ENCODE measurements at regions not wholly inside any gene's neighbourhood (a gene's known extent, or its start where the extent isn't known, plus 50 kb on each side); places are given as distances from the start of the nearest gene placed in this dataset.
"Not testable (repeated sequence)": the region's sequence is repeated elsewhere in the genome, so short reads cannot be mapped to it uniquely, and the experiment has no call there.

- no peak for DNase-seq (ENCODE audit: insufficient read length, low spot score)
- no peak for FAIRE-seq
Observed at GRCh38 chr3:88997260-88997659, 110.2 kb upstream of the EPHA3 start.

DNA sequence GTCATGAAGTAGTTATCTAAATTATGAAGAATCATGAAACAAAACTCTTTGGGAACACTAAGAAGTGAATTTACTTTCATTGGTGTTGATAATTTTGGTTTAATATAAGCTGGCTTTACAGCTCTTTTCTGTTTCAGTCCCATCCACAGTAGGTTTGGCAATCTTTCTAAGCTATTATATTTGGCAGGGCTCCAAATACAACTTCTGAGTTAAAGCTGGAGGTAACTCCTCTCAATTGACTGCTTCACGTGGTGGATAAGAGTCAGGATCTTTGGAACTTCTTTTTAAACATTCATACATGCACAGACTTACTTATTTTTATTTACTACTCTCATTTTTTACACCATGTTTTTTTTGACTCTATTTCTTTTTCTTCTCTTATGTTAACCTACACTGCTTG is 106.5 kb upstream of the EPHA3 start:
- FAIRE-seq (no peak), DNase-seq (ENCODE audit: insufficient read length, low spot score) (no peak)

- no peak for DNase-seq (ENCODE audit: insufficient read length, low spot score)
- no peak for FAIRE-seq
Observed at GRCh38 chr3:89002191-89002590, 105.2 kb upstream of the EPHA3 start.

DNA sequence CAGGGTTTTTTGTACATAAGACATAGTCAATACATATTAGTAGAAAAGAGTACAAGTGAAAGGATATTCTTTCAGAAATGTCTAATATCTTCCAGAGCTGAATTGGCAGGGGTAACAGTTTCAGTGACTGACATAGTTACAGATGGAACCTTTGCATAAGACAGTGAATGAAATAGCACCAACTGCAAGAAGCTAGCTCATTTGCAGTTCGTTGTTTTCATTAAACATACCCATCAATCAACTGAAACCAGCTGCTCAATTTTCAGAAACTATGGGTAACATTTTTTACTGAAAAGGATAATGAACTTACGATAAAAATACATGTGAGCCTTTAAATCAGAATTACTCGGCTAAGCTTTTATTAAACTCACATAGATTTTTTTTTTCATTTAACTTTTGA is 93.9 kb upstream of the EPHA3 start:
- DNase-seq (ENCODE audit: insufficient read length, low spot score) (no peak), FAIRE-seq (no peak)

DNA sequence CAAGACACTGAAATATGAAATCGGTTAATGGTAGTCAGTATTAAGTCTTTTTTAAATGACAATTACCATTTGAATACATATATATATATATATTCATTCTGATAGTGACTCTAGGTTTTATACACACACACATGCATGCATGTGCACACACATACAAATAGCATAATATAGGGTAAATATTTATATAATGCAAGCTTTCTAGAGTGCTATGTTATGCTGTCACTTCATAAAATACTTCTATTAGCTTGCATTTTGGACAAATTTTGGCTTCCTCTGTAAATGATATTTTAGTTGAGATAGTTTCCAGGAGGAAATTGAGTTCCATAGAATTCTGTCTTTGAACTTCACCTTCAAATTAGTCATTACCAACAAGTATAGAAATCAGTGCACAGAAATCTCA is 89.9 kb upstream of the EPHA3 start:
- no peak for DNase-seq (ENCODE audit: insufficient read length, low spot score)
- FAIRE-seq, result no peak

DNA sequence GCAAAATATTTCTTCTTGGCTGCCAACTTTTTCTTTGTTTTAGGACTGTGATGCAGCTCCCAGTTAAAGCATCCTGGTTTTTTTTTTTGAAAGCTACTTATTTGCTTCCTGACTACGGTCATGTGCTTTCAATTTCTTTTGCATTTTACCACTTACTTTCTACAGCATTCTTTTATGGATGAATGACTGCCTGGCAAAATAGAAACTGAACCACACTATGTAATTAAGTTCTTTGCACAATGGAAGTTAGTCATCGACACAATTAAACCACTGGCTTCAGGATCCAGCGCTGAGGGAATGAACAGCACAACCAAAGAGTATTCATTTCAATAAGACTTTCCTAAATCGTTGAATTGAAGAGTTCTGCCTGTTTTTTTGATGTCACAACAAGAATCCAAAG is 82.2 kb upstream of the EPHA3 start:
- no peak for FAIRE-seq
- no peak for DNase-seq (ENCODE audit: insufficient read length, low spot score)

DNA sequence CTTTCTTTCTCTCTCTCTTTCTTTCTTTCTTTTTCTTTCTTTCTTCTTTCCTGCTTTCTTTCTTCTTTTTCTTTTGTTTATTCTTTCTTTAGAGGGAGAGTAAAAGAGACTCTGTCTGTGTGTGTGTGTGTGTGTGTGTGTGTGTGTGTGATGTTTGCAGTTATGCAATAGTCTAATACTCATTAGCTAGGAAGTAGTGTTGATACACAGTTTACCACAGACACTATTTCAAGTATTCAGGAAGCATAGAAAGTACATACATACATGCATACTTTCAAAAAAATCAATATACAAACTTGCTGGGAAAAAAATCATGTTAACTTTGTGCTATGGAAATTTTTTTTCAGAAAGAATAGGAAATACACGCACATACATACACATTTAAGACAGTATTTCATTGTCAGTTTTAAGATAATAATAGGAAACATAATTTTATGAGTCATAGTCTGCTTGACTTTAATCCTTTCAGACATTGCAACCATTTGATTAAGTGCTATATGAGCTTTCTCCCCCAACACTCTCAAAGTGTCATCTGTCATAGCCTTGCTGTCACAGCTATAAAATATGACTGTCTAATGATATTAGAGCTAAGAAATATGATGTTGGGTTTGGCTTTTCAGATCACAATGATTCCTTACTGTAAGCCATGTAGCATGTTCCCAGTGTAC is 74.9 kb upstream of the EPHA3 start:
- FAIRE-seq (no peak), DNase-seq (ENCODE audit: insufficient read length, low spot score) (no peak)

DNA sequence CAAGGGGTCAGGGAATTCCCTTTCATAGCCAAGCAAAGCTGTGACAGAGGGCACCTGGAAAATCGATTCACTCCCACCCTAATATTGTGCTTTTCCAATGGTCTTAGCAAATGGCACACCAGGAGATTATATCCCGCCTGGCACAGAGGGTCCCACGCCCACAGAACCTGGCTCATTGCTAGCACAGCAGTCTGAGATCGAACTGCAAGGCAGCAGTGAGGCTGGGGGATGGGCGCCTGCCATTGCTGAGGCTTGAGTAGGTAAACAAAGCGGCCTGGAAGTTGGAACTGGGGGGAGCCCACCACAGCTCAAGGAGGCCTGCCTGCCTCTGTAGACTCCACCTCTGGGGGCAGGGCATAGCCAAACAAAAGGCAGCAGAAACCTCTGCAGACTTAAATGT is 72.7 kb upstream of the EPHA3 start:
- FAIRE-seq; DNase-seq (ENCODE audit: insufficient read length, low spot score): not testable (repeated sequence)

DNA sequence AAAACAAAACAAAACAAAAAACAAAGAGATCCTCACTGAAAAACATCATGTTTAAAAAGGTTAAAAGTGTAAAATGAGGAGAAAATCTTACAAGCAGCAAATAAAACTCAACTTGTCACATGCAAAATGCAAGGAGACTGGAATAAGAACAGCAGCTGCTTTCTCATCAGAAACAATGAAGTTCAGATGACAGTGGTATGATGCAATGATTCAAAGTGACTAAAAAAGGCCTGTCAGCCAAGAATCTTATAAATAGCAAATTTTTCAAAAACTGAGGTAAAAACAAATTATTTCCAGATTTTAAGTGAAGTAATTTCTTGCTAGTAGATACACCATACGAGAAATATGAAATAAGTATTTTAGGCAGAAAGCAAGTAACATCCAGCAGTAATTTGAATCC is 68.6 kb upstream of the EPHA3 start:
- no peak for DNase-seq (ENCODE audit: insufficient read length, low spot score)
- FAIRE-seq, result no peak

DNA sequence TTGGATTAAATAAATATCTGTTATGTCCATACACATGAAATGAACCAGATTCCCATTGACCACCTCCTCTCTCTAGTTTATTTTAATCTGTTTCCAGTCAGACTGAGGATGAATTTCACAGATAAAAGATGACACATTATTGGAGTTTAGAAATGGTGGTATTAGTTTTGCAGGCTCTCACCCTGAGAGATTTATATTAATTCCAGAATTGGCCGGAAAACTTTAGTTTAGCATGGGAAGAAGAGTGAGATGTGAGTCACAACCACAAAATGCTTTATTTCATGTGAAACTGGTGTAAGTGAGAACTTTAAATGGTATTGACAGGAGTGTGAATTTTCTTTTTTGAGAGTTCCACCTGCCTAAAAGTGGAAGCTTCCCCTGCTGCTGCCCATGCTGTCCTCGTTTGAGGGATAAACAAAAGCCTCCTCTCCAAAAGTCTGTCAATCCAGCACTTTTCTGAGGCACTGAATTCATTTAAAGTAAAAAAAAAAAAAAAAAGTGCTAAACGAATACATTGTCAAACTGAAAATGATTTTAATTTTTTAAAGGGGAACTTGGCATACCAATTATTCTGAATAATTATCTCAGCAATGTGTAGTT is 65.1 kb upstream of the EPHA3 start:
- DNase-seq (ENCODE audit: insufficient read length, low spot score) (no peak), FAIRE-seq (no peak)

DNA sequence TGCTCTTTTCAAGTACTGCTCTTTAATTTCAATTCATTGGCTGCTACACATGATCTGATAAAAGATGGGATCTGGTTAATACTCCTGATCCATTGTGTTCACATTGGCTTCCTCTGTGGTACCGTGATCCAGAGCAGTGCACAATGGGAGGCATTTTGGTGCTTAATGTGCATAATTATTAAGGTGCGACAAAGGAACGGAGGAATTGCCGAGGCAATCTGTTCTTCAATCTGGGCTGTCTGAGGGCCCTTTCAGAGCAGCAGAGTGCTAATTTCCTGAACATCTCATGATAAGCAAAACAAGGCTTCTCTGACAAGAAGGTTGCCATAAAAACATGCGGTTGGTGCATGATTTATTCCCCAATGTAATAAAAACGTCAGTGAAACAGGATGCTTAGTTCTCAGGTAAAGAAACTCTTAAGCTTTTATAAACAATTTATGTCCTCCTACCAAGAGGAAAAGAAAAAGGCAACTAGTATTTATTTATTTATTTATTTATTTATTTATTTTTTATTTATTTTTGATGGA is 64.0 kb upstream of the EPHA3 start:
- no peak for DNase-seq (ENCODE audit: insufficient read length, low spot score)

DNA sequence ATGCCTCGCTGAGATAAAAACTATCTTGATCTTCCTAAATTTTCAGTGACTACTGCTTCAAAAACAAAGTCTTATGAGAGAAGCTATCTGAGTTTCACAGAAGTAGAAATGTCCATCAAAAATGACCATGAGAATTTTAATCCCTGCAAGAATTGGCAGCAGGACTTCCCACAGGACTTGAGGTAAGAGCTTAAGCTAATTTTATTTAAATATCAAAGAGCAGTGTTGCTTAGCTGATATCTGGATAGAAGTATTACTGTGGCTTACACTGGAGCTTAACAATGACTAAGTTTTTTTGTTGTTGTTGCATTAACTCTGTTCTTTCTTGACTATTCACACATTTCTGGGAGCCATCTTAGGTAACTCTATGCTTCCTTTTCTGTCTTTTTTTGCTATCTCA is 60.8 kb upstream of the EPHA3 start:
- DNase-seq (ENCODE audit: insufficient read length, low spot score) (no peak), FAIRE-seq (no peak)

More for the DNA sequence above, 64.0 kb upstream of the EPHA3 start:
- FAIRE-seq, result no peak

GRCh38 chr3:89049119-89049518 is 58.3 kb upstream of the EPHA3 start:
- FAIRE-seq, result no peak
- no peak for DNase-seq (ENCODE audit: insufficient read length, low spot score)

- no peak for FAIRE-seq
- DNase-seq (ENCODE audit: insufficient read length, low spot score), result no peak
Observed at GRCh38 chr3:89052386-89052785, 55.0 kb upstream of the EPHA3 start.

DNA sequence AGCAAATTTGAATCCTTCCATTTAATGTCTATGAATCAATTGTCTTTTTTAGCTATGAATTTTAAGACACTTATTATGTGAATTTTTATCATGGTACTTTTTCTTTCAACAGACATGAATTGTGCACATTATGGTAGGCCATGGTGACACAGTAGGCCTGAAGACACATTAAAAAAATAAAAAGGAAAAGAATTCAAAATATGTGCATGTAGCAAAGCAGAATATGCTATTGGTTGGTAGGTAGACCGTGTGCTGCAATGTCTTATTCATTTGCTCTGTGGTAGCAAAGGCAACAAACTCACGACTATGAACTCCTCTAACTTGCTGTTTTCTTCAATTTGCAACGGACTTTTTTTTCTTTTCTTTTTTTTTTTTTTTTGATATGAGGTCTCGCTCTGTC is 50.0 kb upstream of the EPHA3 start:
- DNase-seq (ENCODE audit: insufficient read length, low spot score), result no peak
- no peak for FAIRE-seq
